ENCODE measurements at regions not wholly inside any gene's neighbourhood (a gene's known extent, or its start where the extent isn't known, plus 50 kb on each side); places are given as distances from the start of the nearest gene placed in this dataset.

- no peak for DNase-seq
- intact Hi-C loops (cut with DNase I), result no loop called here
Observed at GRCh38 chr18:76594966-76595365, 99.9 kb upstream of the ZNF516 start.

GRCh38 chr18:76593843-76594242 lies 98.8 kb upstream of the ZNF516 start:
- H3K36me3 ChIP-seq, result no peaks in the 10 kb centered on the region
- H3K9me3 ChIP-seq, result no peaks in the 10 kb centered on the region
- peaks cover 0 to 29% (median 3%) of the 10 kb centered on the region in 3 donors for H3K27me3 ChIP-seq
- TF ChIP-seq POLR2A (IDR thresholded peaks at IDR 0.05), result no peak
- TF ChIP-seq, protein P1, sequence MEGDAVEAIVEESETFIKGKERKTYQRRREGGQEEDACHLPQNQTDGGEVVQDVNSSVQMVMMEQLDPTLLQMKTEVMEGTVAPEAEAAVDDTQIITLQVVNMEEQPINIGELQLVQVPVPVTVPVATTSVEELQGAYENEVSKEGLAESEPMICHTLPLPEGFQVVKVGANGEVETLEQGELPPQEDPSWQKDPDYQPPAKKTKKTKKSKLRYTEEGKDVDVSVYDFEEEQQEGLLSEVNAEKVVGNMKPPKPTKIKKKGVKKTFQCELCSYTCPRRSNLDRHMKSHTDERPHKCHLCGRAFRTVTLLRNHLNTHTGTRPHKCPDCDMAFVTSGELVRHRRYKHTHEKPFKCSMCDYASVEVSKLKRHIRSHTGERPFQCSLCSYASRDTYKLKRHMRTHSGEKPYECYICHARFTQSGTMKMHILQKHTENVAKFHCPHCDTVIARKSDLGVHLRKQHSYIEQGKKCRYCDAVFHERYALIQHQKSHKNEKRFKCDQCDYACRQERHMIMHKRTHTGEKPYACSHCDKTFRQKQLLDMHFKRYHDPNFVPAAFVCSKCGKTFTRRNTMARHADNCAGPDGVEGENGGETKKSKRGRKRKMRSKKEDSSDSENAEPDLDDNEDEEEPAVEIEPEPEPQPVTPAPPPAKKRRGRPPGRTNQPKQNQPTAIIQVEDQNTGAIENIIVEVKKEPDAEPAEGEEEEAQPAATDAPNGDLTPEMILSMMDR (IDR thresholded peaks at IDR 0.05), result no peak
- TF ChIP-seq POLR2AphosphoS5 (IDR thresholded peaks at IDR 0.05), result no peak
- TF ChIP-seq EP300 (IDR thresholded peaks at IDR 0.05), result no peak
- no peak overlapping the region for H3K27ac ChIP-seq
- intact Hi-C loops (cut with DNase I), result no loop called here
- WGBS, 2 donors, result 87 to 88% methylated on average over 2 of the region's 2 CpGs
- peaks cover 0 to 6% (median 0%) of the 10 kb centered on the region in 4 donors for H3K4me1 ChIP-seq
- DNase-seq, result no peak
- H3K4me3 ChIP-seq, result no peak overlapping the region

More at GRCh38 chr18:76594966-76595365, 99.9 kb upstream of the ZNF516 start:
- peaks cover 0 to 29% (median 3%) of the 10 kb centered on the region in 3 donors for H3K27me3 ChIP-seq
- 94 to 95% methylated on average over 3 of the region's 3 CpGs for WGBS, 2 donors
- H3K27ac ChIP-seq, result no peak overlapping the region
- H3K4me3 ChIP-seq, result no peak overlapping the region
- H3K4me1 ChIP-seq, result peaks cover 0 to 2% (median 0%) of the 10 kb centered on the region in 4 donors
- no peaks in the 10 kb centered on the region for H3K9me3 ChIP-seq
- H3K36me3 ChIP-seq, result no peaks in the 10 kb centered on the region
- TF ChIP-seq, protein P1 (IDR thresholded peaks at IDR 0.05), result no peak
- TF ChIP-seq EP300 (IDR thresholded peaks at IDR 0.05) (no peak), POLR2AphosphoS5 (IDR thresholded peaks at IDR 0.05) (no peak), POLR2A (IDR thresholded peaks at IDR 0.05) (no peak)

DNA sequence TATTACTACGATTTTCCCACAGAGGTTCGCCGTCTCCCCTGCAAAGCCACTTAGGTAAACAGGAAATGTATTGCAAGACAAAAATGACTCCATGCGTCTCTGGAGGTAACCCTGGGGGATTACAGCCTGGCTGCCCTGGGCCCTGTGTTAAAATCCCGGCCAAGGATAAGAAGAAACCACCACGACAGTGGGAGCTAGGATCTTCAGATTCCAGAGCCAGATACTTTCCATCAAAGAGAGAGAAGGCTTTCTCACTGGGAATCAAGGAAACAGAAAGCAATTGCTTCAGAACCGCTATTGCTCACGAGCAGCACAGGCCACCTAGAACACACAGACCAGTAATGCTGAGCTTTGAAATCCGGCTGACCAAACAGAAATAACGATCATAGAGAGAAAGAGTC lies 97.9 kb upstream of the ZNF516 start:
- TF ChIP-seq EP300 (IDR thresholded peaks at IDR 0.05), result no peak
- no peak for TF ChIP-seq POLR2A (IDR thresholded peaks at IDR 0.05)
- no peak for TF ChIP-seq POLR2AphosphoS5 (IDR thresholded peaks at IDR 0.05)
- TF ChIP-seq, protein P1 (IDR thresholded peaks at IDR 0.05), result no peak
- Histone ChIP-seq H3K27ac (no peak overlapping the region), H3K4me1 (peaks cover 0 to 6% (median 0%) of the 10 kb centered on the region in 4 donors), H3K36me3 (no peaks in the 10 kb centered on the region), H3K4me3 (no peak overlapping the region), H3K27me3 (peaks cover 0 to 29% (median 3%) of the 10 kb centered on the region in 3 donors), H3K9me3 (no peaks in the 10 kb centered on the region)
- WGBS, 2 donors, result 15 to 49% methylated on average over 10 of the region's 10 CpGs
- no peak for DNase-seq
- intact Hi-C loops (cut with DNase I), result no loop called here

- 84% methylated on average over 6 of the region's 6 CpGs for WGBS, 2 donors
- no peak for DNase-seq
- intact Hi-C loops (cut with DNase I), result no loop called here
Observed at GRCh38 chr18:76592096-76592495, 97.1 kb upstream of the ZNF516 start.

More at GRCh38 chr18:76592096-76592495, 97.1 kb upstream of the ZNF516 start:
- Histone ChIP-seq H3K27me3 (peaks cover 0 to 29% (median 3%) of the 10 kb centered on the region in 3 donors), H3K36me3 (no peaks in the 10 kb centered on the region), H3K4me3 (no peak overlapping the region), H3K4me1 (peaks cover 0 to 6% (median 0%) of the 10 kb centered on the region in 4 donors), H3K27ac (no peak overlapping the region), H3K9me3 (no peaks in the 10 kb centered on the region)
- TF ChIP-seq EP300 (IDR thresholded peaks at IDR 0.05) (no peak), POLR2AphosphoS5 (IDR thresholded peaks at IDR 0.05) (no peak), POLR2A (IDR thresholded peaks at IDR 0.05) (no peak)
- TF ChIP-seq, protein P1 (IDR thresholded peaks at IDR 0.05), result no peak

Data from sigmoid colon (tissue), 6 donors.